ENCODE measurements at regions not wholly inside any gene's neighbourhood (a gene's known extent, or its start where the extent isn't known, plus 50 kb on each side); places are given as distances from the start of the nearest gene placed in this dataset.

DNA sequence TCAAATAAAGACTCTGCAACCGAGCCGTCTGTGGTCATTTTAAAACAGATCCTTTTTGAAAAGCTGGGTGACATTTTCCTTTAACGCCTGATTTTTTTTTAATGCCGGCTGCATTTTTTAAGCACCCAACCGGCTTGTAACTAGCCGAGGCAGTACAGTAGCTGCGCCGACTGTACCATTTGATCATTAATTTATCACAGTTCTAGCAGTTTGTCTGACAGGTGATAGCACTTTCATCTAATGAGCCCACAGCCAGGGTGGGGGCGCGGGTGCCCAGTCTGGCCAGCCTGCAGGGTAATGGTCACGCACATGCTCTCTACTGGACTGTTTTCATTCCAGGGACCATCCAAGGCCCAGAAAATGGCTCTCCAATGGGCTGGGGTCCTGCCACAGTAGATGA is 68.8 kb downstream of the IRX5 start:
- no peak for TF ChIP-seq EZH2 (IDR thresholded peaks at IDR 0.05)
- no peak for TF ChIP-seq POLR2AphosphoS5 (IDR thresholded peaks at IDR 0.05; ENCODE audit: borderline replicate concordance, low read depth, low read length)
